A549 (cell line): ENCODE measurements at regions not wholly inside any gene's neighbourhood (a gene's known extent, or its start where the extent isn't known, plus 50 kb on each side); places are given as distances from the start of the nearest gene placed in this dataset.

ENCODE experiments used
- ATAC-seq, 2 experiments: fragments of 200-7000 bp in 1 of 2; fragments of >200 bp in 1 of 2; cut with Nextera tagmentation in 1 of 2; cut with Tn5 transposase in 1 of 2; 3 replicates each; pipeline versions ENCODE4 v1.8.0 to v1.9.1; 2018 to 2020; ENCODE audit warnings: mild to moderate bottlenecking in 1 of 2, moderate library complexity in 1 of 2
- CTCF ChIA-PET: fragments of 300-600 bp; sonication (Branson Sonifier 250); formaldehyde crosslinking; extraction: SDS; loops from one replicate; lab custom pipeline; 2021; ENCODE audit warnings: antibody characterized with exemption, inconsistent platforms; lab: Yijun Ruan, JAX
- POLR2A ChIA-PET: fragments of 350-600 bp; formaldehyde crosslinking; extraction: SDS; loops from one replicate; lab custom pipeline; 2021; ENCODE audit warnings: antibody characterized with exemption, inconsistent platforms; lab: Yijun Ruan, JAX
- DNase-seq, 2 experiments: peaks; one replicate each; pipeline versions ENCODE4 v3.0.0 to v3.0.0-alpha.2; 2011 to 2016; ENCODE audit warnings: low read depth in 1 of 2, low spot score in 1 of 2
- FAIRE-seq: peaks from 2 replicates; lab custom pipeline; 2011; peaks lifted over from hg19 to GRCh38; lab: Jason Lieb, UNC
- H3K27ac ChIP-seq, 2 experiments: fragments of >200 bp; sonication (Bioruptor Twin); formaldehyde crosslinking; 3 replicates each; pipeline ENCODE4 v1.5.1; 2016 to 2017
- H3K4me1 ChIP-seq: fragments of >200 bp; sonication (Bioruptor Twin); formaldehyde crosslinking; 3 replicates; pipeline ENCODE4 v1.6.1; 2016
- H3K4me2 ChIP-seq: fragments of >200 bp; sonication (Bioruptor Twin); formaldehyde crosslinking; 3 replicates; pipeline ENCODE4 v1.6.1; 2016
- H3K4me3 ChIP-seq: fragments of >200 bp; sonication (Bioruptor Twin); formaldehyde crosslinking; 3 replicates; pipeline ENCODE4 v1.5.1; 2016
- H3K9me3 ChIP-seq: fragments of >200 bp; sonication (Bioruptor Twin); formaldehyde crosslinking; 3 replicates; pipeline ENCODE4 v1.6.1; 2016
- CBX8 ChIP-seq: fragments of 200-600 bp; sonication (generic); IDR thresholded peaks from 2 replicates; pipeline ENCODE4 v1.6.1; 2016
- CEBPB ChIP-seq, 2 experiments: fragments of >200 bp in 1 of 2; sonication (Bioruptor Twin) in 1 of 2; formaldehyde crosslinking in 1 of 2; IDR thresholded peaks; 2 replicates each; pipeline ENCODE4 v1.6.1; 2012 to 2016
- CHD2 ChIP-seq: fragments of 150-350 bp; IDR thresholded peaks from 2 replicates; pipeline ENCODE4 v1.6.1; 2014; ENCODE audit warnings: low read length; ENCODE audit not compliant: partially characterized antibody
- EHF ChIP-seq: fragments of 250-450 bp; sonication (Bioruptor Pico); IDR thresholded peaks from 2 replicates; pipeline ENCODE4 v1.5.0; 2020; ENCODE audit warnings: mild to moderate bottlenecking
- ELK1 ChIP-seq: fragments of 150-350 bp; IDR thresholded peaks from 2 replicates; pipeline ENCODE4 v1.6.1; 2014; ENCODE audit warnings: low read depth, mild to moderate bottlenecking, low read length
- FOSL2 ChIP-seq, 2 experiments: fragments of 450-650 bp in 1 of 2; fragments of >200 bp in 1 of 2; sonication (Bioruptor Twin) in 1 of 2; formaldehyde crosslinking; IDR thresholded peaks; 2 replicates each; pipeline versions ENCODE4 v1.5.0 to v1.6.1; 2016 to 2020; ENCODE audit warnings: mild to moderate bottlenecking in 1 of 2, moderate library complexity in 1 of 2
- FOXS1 ChIP-seq: fragments of 250-450 bp; sonication (Bioruptor Pico); IDR thresholded peaks from 2 replicates; pipeline ENCODE4 v1.5.0; 2020; ENCODE audit warnings: mild to moderate bottlenecking, moderate library complexity
- GATA3 ChIP-seq: IDR thresholded peaks from 2 replicates; pipeline ENCODE4 v1.6.1; 2012; ENCODE audit warnings: borderline replicate concordance
- HES2 ChIP-seq: fragments of >200 bp; sonication (Bioruptor Twin); formaldehyde crosslinking; IDR thresholded peaks from 2 replicates; pipeline ENCODE4 v1.6.1; 2016
- HOXA7 ChIP-seq: fragments of 250-450 bp; sonication (Bioruptor Pico); IDR thresholded peaks from 2 replicates; pipeline ENCODE4 v1.5.0; 2020; ENCODE audit warnings: mild to moderate bottlenecking, moderate library complexity
- HOXB5 ChIP-seq: fragments of 250-450 bp; sonication (Bioruptor Pico); IDR thresholded peaks from 2 replicates; pipeline ENCODE4 v1.5.0; 2020; ENCODE audit warnings: mild to moderate bottlenecking, moderate library complexity
- JUN ChIP-seq, 2 experiments: fragments of >200 bp; sonication (Bioruptor Twin); formaldehyde crosslinking; IDR thresholded peaks; 2 replicates in 1 of 2; 3 replicates in 1 of 2; pipeline ENCODE4 v1.6.1; 2016 to 2017
- KDM1A ChIP-seq: fragments of 200-600 bp; sonication (generic); IDR thresholded peaks from 2 replicates; pipeline ENCODE4 v1.6.1; 2016; ENCODE audit warnings: low read depth, mild to moderate bottlenecking
- MYC ChIP-seq: IDR thresholded peaks from 2 replicates; pipeline ENCODE4 v1.6.1; 2012; ENCODE audit warnings: mild to moderate bottlenecking, inconsistent platforms, low read length, improper control_type of control experiment, borderline replicate concordance
- NR3C1 ChIP-seq: fragments of >200 bp; sonication (Bioruptor Twin); formaldehyde crosslinking; IDR thresholded peaks from 3 replicates; pipeline ENCODE4 v1.6.1; 2017
- PBX3 ChIP-seq: IDR thresholded peaks from 2 replicates; pipeline ENCODE4 v1.6.1; 2012
- PHF8 ChIP-seq: fragments of 200-600 bp; sonication (generic); IDR thresholded peaks from 2 replicates; pipeline ENCODE4 v1.6.1; 2016; ENCODE audit warnings: low read depth, mild to moderate bottlenecking, antibody characterized with exemption, moderate library complexity, borderline replicate concordance
- POLR2A ChIP-seq: IDR thresholded peaks from 2 replicates; pipeline ENCODE4 v1.6.1; 2012; ENCODE audit warnings: mild to moderate bottlenecking, low read length
- RCOR1 ChIP-seq: fragments of 150-350 bp; IDR thresholded peaks from 2 replicates; pipeline ENCODE4 v1.6.1; 2014; ENCODE audit warnings: antibody characterized with exemption, low read length, low read depth
- REST ChIP-seq: fragments of 200-600 bp; sonication (generic); IDR thresholded peaks from 2 replicates; pipeline ENCODE4 v1.6.1; 2016; ENCODE audit warnings: antibody characterized with exemption, mild to moderate bottlenecking, moderate library complexity
- SREBF2 ChIP-seq: fragments of 450-650 bp; IDR thresholded peaks from 2 replicates; pipeline ENCODE4 v1.6.1; 2014; ENCODE audit warnings: mild to moderate bottlenecking, moderate library complexity
- TFCP2L1 ChIP-seq: fragments of 250-450 bp; sonication (Bioruptor Pico); IDR thresholded peaks from 2 replicates; pipeline ENCODE4 v1.5.0; 2021; ENCODE audit warnings: mild to moderate bottlenecking
- USF2 ChIP-seq: fragments of 450-650 bp; IDR thresholded peaks from 2 replicates; pipeline ENCODE4 v1.6.1; 2014; ENCODE audit warnings: antibody characterized with exemption
- ZC3H11A ChIP-seq: fragments of 450-650 bp; IDR thresholded peaks from 2 replicates; pipeline ENCODE4 v1.6.1; 2014; ENCODE audit warnings: antibody characterized with exemption, mild to moderate bottlenecking
- ZSCAN20 ChIP-seq: fragments of 250-450 bp; sonication (Bioruptor Pico); IDR thresholded peaks from 2 replicates; pipeline ENCODE4 v1.8.0; 2022; ENCODE audit warnings: mild to moderate bottlenecking, moderate library complexity
- WGBS: methylation state at CpG from one replicate; pipeline ENCODE4 v1.1.6; 2017; ENCODE audit errors: missing lambda C conversion rate; 5-methylcytosine and 5-hydroxymethylcytosine counted together

GRCh38 chr2:151048331-151049054 is 213.2 kb downstream of the RBM43 start:
- no peak overlapping the region for H3K4me2 ChIP-seq
- 62% methylated on average over 6 of the region's 6 CpGs for WGBS
- H3K9me3 ChIP-seq = no peaks in the 10 kb centered on the region
- no peak overlapping the region for H3K4me3 ChIP-seq
- 0 out of 3 replicates have a peak, but pooled peaks cover 7% of the 10 kb centered on the region for H3K4me1 ChIP-seq
- POLR2A ChIA-PET = no interaction called here
- CTCF ChIA-PET = no interaction called here
- ATAC-seq (no peak), DNase-seq (no peak), FAIRE-seq (no peak)
- TF ChIP-seq HOXA7 (CRISPR knock-in tag) (no peak), RCOR1 (no peak), CBX8 (no peak), TFCP2L1 (CRISPR knock-in tag) (no peak), HOXB5 (no peak)
- H3K27ac ChIP-seq = no peak overlapping the region

- Histone ChIP-seq H3K27ac (no peak overlapping the region), H3K4me2 (no peak overlapping the region), H3K9me3 (no peaks in the 10 kb centered on the region), H3K4me3 (no peak overlapping the region), H3K4me1 (no peaks in the 10 kb centered on the region)
- WGBS = 35% methylated on average over 5 of the region's 5 CpGs
- CTCF ChIA-PET = interaction anchor here (1.1 kb wide), 1 partner anchor 9 kb away, joined by 3 read pairs; no protein-coding TSS in a partner anchor
- POLR2A ChIA-PET = no interaction called here
- DNase-seq (no peak), ATAC-seq (no peak), FAIRE-seq (no peak)
- TF ChIP-seq NR3C1 (no peak), TFCP2L1 (CRISPR knock-in tag) (no peak), ZSCAN20 (CRISPR knock-in tag) (no peak), FOSL2 (IDR thresholded peaks at IDR 0.05) (no peak), FOSL2 (CRISPR knock-in tag; IDR thresholded peaks at IDR 0.05) (no peak)
Observed at GRCh38 chr2:151043484-151043883, 218.2 kb downstream of the RBM43 start.

GRCh38 chr2:151042964-151043363 is 218.7 kb downstream of the RBM43 start:
- H3K4me2 ChIP-seq = no peak overlapping the region
- ChIA-PET CTCF (no interaction called here), POLR2A (no interaction called here)
- DNase-seq (no peak), ATAC-seq (no peak), FAIRE-seq (no peak)
- TF ChIP-seq ELK1 (no peak), JUN (IDR thresholded peaks at IDR 0.05) (no peak), EHF (CRISPR knock-in tag) (no peak), CEBPB (IDR thresholded peaks at IDR 0.05) (no peak), TFCP2L1 (CRISPR knock-in tag) (no peak), GATA3 (no peak), USF2 (no peak), ZC3H11A (no peak), HOXA7 (CRISPR knock-in tag) (no peak), PBX3 (no peak)
- no peak overlapping the region for H3K27ac ChIP-seq
- H3K9me3 ChIP-seq = no peaks in the 10 kb centered on the region
- 59% methylated on average over 2 of the region's 2 CpGs for WGBS
- no peaks in the 10 kb centered on the region for H3K4me1 ChIP-seq
- no peak overlapping the region for H3K4me3 ChIP-seq

- H3K4me3 ChIP-seq = no peak overlapping the region
- no peak overlapping the region for H3K27ac ChIP-seq
- H3K9me3 ChIP-seq = no peaks in the 10 kb centered on the region
- ChIA-PET POLR2A (no interaction called here), CTCF (interaction anchor here (1.5 to 2.6 kb wide), 2 partner anchors 11 to 1443 kb away, joined by 3 to 9 read pairs; no protein-coding TSS in a partner anchor)
- no peak for FAIRE-seq
- no peaks in the 10 kb centered on the region for H3K4me1 ChIP-seq
- no peak overlapping the region for H3K4me2 ChIP-seq
- DNase-seq = no peak
- 29% methylated on average over 3 of the region's 3 CpGs for WGBS
- ATAC-seq = no peak
- no peak for TF ChIP-seq SREBF2
- no peak for TF ChIP-seq POLR2A
- no peak for TF ChIP-seq MYC
- TF ChIP-seq CHD2 = no peak
- no peak for TF ChIP-seq REST
- no peak for TF ChIP-seq PHF8
- TF ChIP-seq FOXS1 (CRISPR knock-in tag) = no peak
- TF ChIP-seq KDM1A = no peak
- TF ChIP-seq HES2 = no peak
- no peak for TF ChIP-seq ZSCAN20 (CRISPR knock-in tag)
Observed at GRCh38 chr2:151040039-151040438, 221.6 kb downstream of the RBM43 start.
